ENCODE measurements at regions not wholly inside any gene's neighbourhood (a gene's known extent, or its start where the extent isn't known, plus 50 kb on each side); places are given as distances from the start of the nearest gene placed in this dataset.

DNA sequence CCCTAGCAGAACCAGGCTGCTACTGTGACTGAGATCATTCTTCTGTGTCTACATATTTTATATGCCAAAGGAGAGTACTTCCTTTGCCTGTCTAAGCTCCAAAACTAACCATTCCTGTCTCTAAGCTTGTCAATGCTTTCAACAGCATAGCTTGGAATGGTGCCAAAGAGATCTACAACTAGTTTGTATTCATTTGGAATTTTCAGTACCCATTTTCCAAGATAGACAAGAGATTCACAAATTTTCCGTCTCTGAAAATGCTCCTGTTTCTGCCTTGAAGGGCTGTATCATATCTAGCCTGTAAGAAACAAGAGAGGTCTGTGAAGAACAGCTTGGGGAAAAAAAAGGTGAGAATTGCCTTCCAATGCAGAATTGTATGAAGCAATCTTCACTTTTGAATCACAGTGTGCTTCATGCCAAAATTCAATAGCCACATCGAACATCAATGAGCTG is 334.4 kb upstream of the ACTBL2 start:
- Histone ChIP-seq H3K36me3 (no peaks in the 10 kb centered on the region), H3K27me3 (no peaks in the 10 kb centered on the region), H3K27ac (no peak overlapping the region), H4K20me1 (ENCODE audit: low read depth) (no peaks in the 10 kb centered on the region), H3F3A (ENCODE audit: low read depth) (no peaks in the 10 kb centered on the region), H3K9me3 (ENCODE audit: low read depth) (no peaks in the 10 kb centered on the region), H3K4me2 (no peak overlapping the region), H3K79me2 (ENCODE audit: low read depth) (no peaks in the 10 kb centered on the region), H2AFZ (replicated peaks) (no peak overlapping the region), H3K4me3 (no peak overlapping the region), H3K9ac (no peak overlapping the region), H3K4me1 (no peaks in the 10 kb centered on the region)
- no peak for TF ChIP-seq CTCF (IDR thresholded peaks at IDR 0.05)
- no peak for TF ChIP-seq EZH2 (IDR thresholded peaks at IDR 0.05)
- no peak for TF ChIP-seq EZH2phosphoT487 (IDR thresholded peaks at IDR 0.05)
- H3K36me3 Mint-ChIP-seq, result no peaks in the 10 kb centered on the region
- H3K4me3 Mint-ChIP-seq, result no peak overlapping the region
- DNase-seq (ENCODE audit: low spot score), result no peak
- peaks cover 9% of the 10 kb centered on the region for H3K9me3 Mint-ChIP-seq
- H3K27me3 Mint-ChIP-seq (ENCODE audit: insufficient read depth, low read depth), result no peaks in the 10 kb centered on the region
- H3K27ac Mint-ChIP-seq, result no peak overlapping the region
- peaks cover 7% of the 10 kb centered on the region for H3K4me1 Mint-ChIP-seq

GRCh38 chr5:57816108-57816507 is 333.5 kb upstream of the ACTBL2 start:
- TF ChIP-seq EZH2 (IDR thresholded peaks at IDR 0.05) (no peak), CTCF (IDR thresholded peaks at IDR 0.05) (no peak), EZH2phosphoT487 (IDR thresholded peaks at IDR 0.05) (no peak)
- no peak overlapping the region for H3K9ac ChIP-seq
- no peaks in the 10 kb centered on the region for H3K27me3 Mint-ChIP-seq (ENCODE audit: insufficient read depth, low read depth)
- DNase-seq (ENCODE audit: low spot score), result no peak
- peaks cover 4% of the 10 kb centered on the region for H3K9me3 Mint-ChIP-seq
- no peaks in the 10 kb centered on the region for H3F3A ChIP-seq (ENCODE audit: low read depth)
- H4K20me1 ChIP-seq (ENCODE audit: low read depth), result no peaks in the 10 kb centered on the region
- H3K4me1 Mint-ChIP-seq, result peaks cover 7% of the 10 kb centered on the region
- H3K36me3 ChIP-seq, result no peaks in the 10 kb centered on the region
- no peak overlapping the region for H3K4me3 ChIP-seq
- no peak overlapping the region for H2AFZ ChIP-seq (replicated peaks)
- H3K79me2 ChIP-seq (ENCODE audit: low read depth), result no peaks in the 10 kb centered on the region
- H3K4me3 Mint-ChIP-seq, result no peak overlapping the region
- no peak overlapping the region for H3K4me2 ChIP-seq
- no peaks in the 10 kb centered on the region for H3K36me3 Mint-ChIP-seq
- H3K27ac Mint-ChIP-seq, result no peak overlapping the region
- H3K27me3 ChIP-seq, result no peaks in the 10 kb centered on the region
- no peaks in the 10 kb centered on the region for H3K4me1 ChIP-seq
- no peaks in the 10 kb centered on the region for H3K9me3 ChIP-seq (ENCODE audit: low read depth)
- H3K27ac ChIP-seq, result no peak overlapping the region

GRCh38 chr5:57805732-57806131 is 323.1 kb upstream of the ACTBL2 start:
- Mint-ChIP-seq H3K4me3 (no peak overlapping the region), H3K9me3 (no peaks in the 10 kb centered on the region), H3K4me1 (peaks cover 11% of the 10 kb centered on the region), H3K36me3 (no peaks in the 10 kb centered on the region), H3K27ac (no peak overlapping the region), H3K27me3 (ENCODE audit: insufficient read depth, low read depth) (peaks cover 3% of the 10 kb centered on the region)
- H4K20me1 ChIP-seq (ENCODE audit: low read depth), result no peaks in the 10 kb centered on the region
- no peaks in the 10 kb centered on the region for H3K27me3 ChIP-seq
- no peaks in the 10 kb centered on the region for H3K36me3 ChIP-seq
- no peak overlapping the region for H3K4me3 ChIP-seq
- H3K79me2 ChIP-seq (ENCODE audit: low read depth), result no peaks in the 10 kb centered on the region
- no peak overlapping the region for H3K4me2 ChIP-seq
- no peaks in the 10 kb centered on the region for H3K9me3 ChIP-seq (ENCODE audit: low read depth)
- H3K4me1 ChIP-seq, result no peaks in the 10 kb centered on the region
- no peak overlapping the region for H2AFZ ChIP-seq (replicated peaks)
- no peak overlapping the region for H3K27ac ChIP-seq
- no peaks in the 10 kb centered on the region for H3F3A ChIP-seq (ENCODE audit: low read depth)
- TF ChIP-seq EZH2 (IDR thresholded peaks at IDR 0.05), result no peak
- TF ChIP-seq EZH2phosphoT487 (IDR thresholded peaks at IDR 0.05), result no peak
- no peak for TF ChIP-seq CTCF (IDR thresholded peaks at IDR 0.05)
- no peak overlapping the region for H3K9ac ChIP-seq
- no peak for DNase-seq (ENCODE audit: low spot score)
